ENCODE measurements at regions not wholly inside any gene's neighbourhood (a gene's known extent, or its start where the extent isn't known, plus 50 kb on each side); places are given as distances from the start of the nearest gene placed in this dataset.

DNA sequence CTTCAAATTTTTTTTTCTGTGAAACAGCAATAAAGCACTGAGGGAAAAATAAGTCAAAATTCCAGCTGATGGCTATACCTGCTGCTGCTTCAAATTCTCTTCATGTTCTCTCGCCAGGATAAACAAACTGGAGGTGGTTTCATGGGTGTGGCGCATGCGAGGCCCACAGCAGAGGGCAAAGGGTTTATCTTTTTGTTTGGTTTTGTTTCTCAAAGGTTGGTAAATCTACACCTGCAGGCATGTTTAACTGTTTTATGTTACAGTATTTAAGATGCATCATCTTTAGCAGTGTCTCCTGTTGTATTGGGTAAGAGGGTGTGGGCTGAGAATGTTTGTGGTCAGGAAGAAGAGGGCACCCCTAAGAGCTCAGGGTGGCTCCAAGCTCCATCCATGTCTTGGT, 342.2 kb downstream of the CDH26 start:
- TF ChIP-seq, protein P1, sequence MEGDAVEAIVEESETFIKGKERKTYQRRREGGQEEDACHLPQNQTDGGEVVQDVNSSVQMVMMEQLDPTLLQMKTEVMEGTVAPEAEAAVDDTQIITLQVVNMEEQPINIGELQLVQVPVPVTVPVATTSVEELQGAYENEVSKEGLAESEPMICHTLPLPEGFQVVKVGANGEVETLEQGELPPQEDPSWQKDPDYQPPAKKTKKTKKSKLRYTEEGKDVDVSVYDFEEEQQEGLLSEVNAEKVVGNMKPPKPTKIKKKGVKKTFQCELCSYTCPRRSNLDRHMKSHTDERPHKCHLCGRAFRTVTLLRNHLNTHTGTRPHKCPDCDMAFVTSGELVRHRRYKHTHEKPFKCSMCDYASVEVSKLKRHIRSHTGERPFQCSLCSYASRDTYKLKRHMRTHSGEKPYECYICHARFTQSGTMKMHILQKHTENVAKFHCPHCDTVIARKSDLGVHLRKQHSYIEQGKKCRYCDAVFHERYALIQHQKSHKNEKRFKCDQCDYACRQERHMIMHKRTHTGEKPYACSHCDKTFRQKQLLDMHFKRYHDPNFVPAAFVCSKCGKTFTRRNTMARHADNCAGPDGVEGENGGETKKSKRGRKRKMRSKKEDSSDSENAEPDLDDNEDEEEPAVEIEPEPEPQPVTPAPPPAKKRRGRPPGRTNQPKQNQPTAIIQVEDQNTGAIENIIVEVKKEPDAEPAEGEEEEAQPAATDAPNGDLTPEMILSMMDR (IDR thresholded peaks at IDR 0.05; ENCODE audit: low read length): no peak
- TF ChIP-seq EZH2phosphoT487 (IDR thresholded peaks at IDR 0.05; ENCODE audit: low read length) (no peak), EZH2 (optimal IDR thresholded peaks at IDR 0.05; ENCODE audit: low read depth, low read length) (no peak)
